GM23338 (cell line): ENCODE measurements at regions not wholly inside any gene's neighbourhood (a gene's known extent, or its start where the extent isn't known, plus 50 kb on each side); places are given as distances from the start of the nearest gene placed in this dataset.

Experiments
- EZH2 ChIP-seq: fragments of 200-600 bp; sonication (generic); IDR thresholded peaks from one replicate; pipeline ENCODE4 v1.8.0; 2017; ENCODE audit warnings: antibody characterized with exemption, mild to moderate bottlenecking, low read depth; ENCODE audit not compliant: unreplicated experiment
- EZH2phosphoT487 ChIP-seq: fragments of 200-600 bp; sonication (generic); IDR thresholded peaks from one replicate; pipeline ENCODE4 v1.8.1; 2018; ENCODE audit warnings: antibody characterized with exemption; ENCODE audit not compliant: unreplicated experiment
- POLR2AphosphoS5 ChIP-seq: IDR thresholded peaks from 2 replicates; pipeline ENCODE4 v1.6.1; 2016; ENCODE audit warnings: antibody characterized with exemption, low read depth
- TF ChIP-seq, protein P1 (sequence below), 2 experiments: fragments of 200-600 bp in 1 of 2; sonication (generic) in 1 of 2; conservative IDR thresholded peaks; 2 replicates each; pipeline versions ENCODE4 v1.5.1 to v1.6.1; 2016 to 2017; ENCODE audit warnings: antibody characterized with exemption in 2 of 2, low read depth in 2 of 2, mild to moderate bottlenecking in 2 of 2, moderate library complexity in 1 of 2

GRCh38 chr2:186100636-186101035 is 362.0 kb downstream of the FSIP2 start:
- TF ChIP-seq, protein P1, sequence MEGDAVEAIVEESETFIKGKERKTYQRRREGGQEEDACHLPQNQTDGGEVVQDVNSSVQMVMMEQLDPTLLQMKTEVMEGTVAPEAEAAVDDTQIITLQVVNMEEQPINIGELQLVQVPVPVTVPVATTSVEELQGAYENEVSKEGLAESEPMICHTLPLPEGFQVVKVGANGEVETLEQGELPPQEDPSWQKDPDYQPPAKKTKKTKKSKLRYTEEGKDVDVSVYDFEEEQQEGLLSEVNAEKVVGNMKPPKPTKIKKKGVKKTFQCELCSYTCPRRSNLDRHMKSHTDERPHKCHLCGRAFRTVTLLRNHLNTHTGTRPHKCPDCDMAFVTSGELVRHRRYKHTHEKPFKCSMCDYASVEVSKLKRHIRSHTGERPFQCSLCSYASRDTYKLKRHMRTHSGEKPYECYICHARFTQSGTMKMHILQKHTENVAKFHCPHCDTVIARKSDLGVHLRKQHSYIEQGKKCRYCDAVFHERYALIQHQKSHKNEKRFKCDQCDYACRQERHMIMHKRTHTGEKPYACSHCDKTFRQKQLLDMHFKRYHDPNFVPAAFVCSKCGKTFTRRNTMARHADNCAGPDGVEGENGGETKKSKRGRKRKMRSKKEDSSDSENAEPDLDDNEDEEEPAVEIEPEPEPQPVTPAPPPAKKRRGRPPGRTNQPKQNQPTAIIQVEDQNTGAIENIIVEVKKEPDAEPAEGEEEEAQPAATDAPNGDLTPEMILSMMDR (conservative IDR thresholded peaks at IDR 0.05; ENCODE audit: low read depth in 2 of 2): no peak
- no peak for TF ChIP-seq EZH2
- TF ChIP-seq EZH2phosphoT487: no peak
- no peak for TF ChIP-seq POLR2AphosphoS5
